CD14-positive monocyte (primary cell): ENCODE measurements at regions not wholly inside any gene's neighbourhood (a gene's known extent, or its start where the extent isn't known, plus 50 kb on each side); places are given as distances from the start of the nearest gene placed in this dataset.

Source experiments
- DNase-seq, 3 donors: peaks; one replicate each; pipeline ENCODE4 v3.0.0-alpha.2; 2011 to 2022
- H2AFZ ChIP-seq: 2 replicates; pipeline ENCODE4 v1.6.0; 2012; ENCODE audit warnings: mild to moderate bottlenecking, low read depth, low read length, inconsistent platforms; ENCODE audit not compliant: insufficient read depth, poor library complexity, severe bottlenecking
- H3K27ac ChIP-seq, 2 donors: 1 replicate in 1 of 2; 2 replicates in 1 of 2; pipeline ENCODE4 v1.5.1; 2012 to 2013; ENCODE audit warnings: low read length in 2 of 2, control low read depth in 1 of 2, inconsistent platforms in 1 of 2, low read depth in 1 of 2, mild to moderate bottlenecking in 1 of 2
- H3K27me3 ChIP-seq, 2 donors: one replicate each; pipeline versions ENCODE4 v1.6.0 to v1.6.1; 2011 to 2013; ENCODE audit warnings: low read length in 2 of 2; ENCODE audit not compliant: control insufficient read depth in 2 of 2, insufficient read depth in 2 of 2
- H3K36me3 ChIP-seq, 2 donors: replicated peaks in 1 of 2; 1 replicate in 1 of 2; 2 replicates in 1 of 2; pipeline versions ENCODE4 v1.5.1 to v1.6.1; 2012 to 2013; ENCODE audit warnings: low read length in 2 of 2, control low read depth in 1 of 2, inconsistent platforms in 1 of 2, mild to moderate bottlenecking in 1 of 2; ENCODE audit not compliant: insufficient read depth in 2 of 2, control insufficient read depth in 1 of 2
- H3K4me1 ChIP-seq, 2 donors: 1 replicate in 1 of 2; 2 replicates in 1 of 2; pipeline versions ENCODE4 v1.5.1 to v1.6.1; 2012 to 2013; ENCODE audit warnings: low read length in 2 of 2, control low read depth in 1 of 2, inconsistent platforms in 1 of 2, mild to moderate bottlenecking in 1 of 2, moderate library complexity in 1 of 2; ENCODE audit not compliant: insufficient read depth in 2 of 2, control insufficient read depth in 1 of 2
- H3K4me2 ChIP-seq: replicated peaks from 2 replicates; pipeline ENCODE3; 2012; ENCODE audit warnings: low read length, moderate library complexity, mild to moderate bottlenecking; ENCODE audit not compliant: poor library complexity, severe bottlenecking; ENCODE audit errors: extremely low read depth
- H3K4me3 ChIP-seq, 3 experiments: fragments of 200-600 bp in 1 of 3; sonication (generic) in 1 of 3; replicated peaks in 1 of 3; 1 replicate in 2 of 3; 2 replicates in 1 of 3; pipeline ENCODE4 v1.5.1; 2011 to 2013; ENCODE audit warnings: low read length in 3 of 3, mild to moderate bottlenecking in 3 of 3, control low read depth in 2 of 3, low read depth in 2 of 3, inconsistent platforms in 1 of 3, moderate library complexity in 1 of 3
- H3K79me2 ChIP-seq: 2 replicates; pipeline ENCODE4 v1.6.0; 2012; ENCODE audit warnings: mild to moderate bottlenecking, control low read depth, inconsistent platforms, low read length, moderate library complexity; ENCODE audit not compliant: insufficient read depth
- H3K9ac ChIP-seq: 2 replicates; pipeline ENCODE4 v1.6.0; 2017; ENCODE audit warnings: low read length, mild to moderate bottlenecking; ENCODE audit not compliant: insufficient read depth, poor library complexity, severe bottlenecking
- H3K9me3 ChIP-seq, 2 donors: replicated peaks in 1 of 2; 1 replicate in 1 of 2; 2 replicates in 1 of 2; pipeline versions ENCODE4 v1.5.1 to v1.6.1; 2012 to 2013; ENCODE audit warnings: low read length in 2 of 2, control low read depth in 1 of 2; ENCODE audit not compliant: control insufficient read depth in 1 of 2, insufficient read depth in 1 of 2
- H4K20me1 ChIP-seq: 2 replicates; pipeline ENCODE4 v1.6.0; 2012; ENCODE audit warnings: mild to moderate bottlenecking, low read length, control low read depth, moderate library complexity; ENCODE audit not compliant: insufficient read depth
- H3K27ac Mint-ChIP-seq, 7 donors: one replicate each; pipeline ENCODE4 v1.8.0; 2020; ENCODE audit warnings: mild to moderate bottlenecking in 7 of 7, mixed read lengths in 7 of 7, moderate library complexity in 6 of 7, inconsistent platforms in 2 of 7
- H3K27me3 Mint-ChIP-seq, 3 donors: one replicate each; pipeline ENCODE4 v1.8.0; 2021 to 2022; ENCODE audit warnings: low read depth in 3 of 3, mild to moderate bottlenecking in 3 of 3, mixed read lengths in 3 of 3, moderate library complexity in 3 of 3, inconsistent platforms in 1 of 3
- H3K36me3 Mint-ChIP-seq, 2 donors: one replicate each; pipeline ENCODE4 v1.8.0; 2020; ENCODE audit warnings: mixed read lengths in 2 of 2, inconsistent platforms in 1 of 2, mild to moderate bottlenecking in 1 of 2
- H3K4me1 Mint-ChIP-seq: one replicate; pipeline ENCODE4 v1.8.0; 2020; ENCODE audit warnings: mild to moderate bottlenecking, mixed read lengths
- H3K4me3 Mint-ChIP-seq, 2 donors: one replicate each; pipeline ENCODE4 v1.8.0; 2020; ENCODE audit warnings: mild to moderate bottlenecking in 2 of 2, mixed read lengths in 2 of 2, moderate library complexity in 1 of 2
- H3K9me3 Mint-ChIP-seq, 7 donors: one replicate each; pipeline ENCODE4 v1.8.0; 2020 to 2022; ENCODE audit warnings: mixed read lengths in 7 of 7, mild to moderate bottlenecking in 6 of 7, moderate library complexity in 6 of 7, inconsistent platforms in 2 of 7
- CTCF ChIP-seq: fragments of 200-600 bp; IDR thresholded peaks from one replicate; pipeline ENCODE4 v1.8.0; 2022; ENCODE audit warnings: antibody characterized with exemption, mild to moderate bottlenecking
- WGBS: methylation state at CpG from one replicate; pipeline ENCODE4 v1.1.5; 2013; ENCODE audit warnings: missing lambda C conversion rate; ENCODE audit not compliant: insufficient coverage; 5-methylcytosine and 5-hydroxymethylcytosine counted together
- intact Hi-C, 2 donors: fragments of 100-400 bp; cut with micrococcal nuclease; formaldehyde crosslinking; loops; one replicate each; pipeline versions ENCODE4 v1.15.0 to v1.15.1; 2023

DNA sequence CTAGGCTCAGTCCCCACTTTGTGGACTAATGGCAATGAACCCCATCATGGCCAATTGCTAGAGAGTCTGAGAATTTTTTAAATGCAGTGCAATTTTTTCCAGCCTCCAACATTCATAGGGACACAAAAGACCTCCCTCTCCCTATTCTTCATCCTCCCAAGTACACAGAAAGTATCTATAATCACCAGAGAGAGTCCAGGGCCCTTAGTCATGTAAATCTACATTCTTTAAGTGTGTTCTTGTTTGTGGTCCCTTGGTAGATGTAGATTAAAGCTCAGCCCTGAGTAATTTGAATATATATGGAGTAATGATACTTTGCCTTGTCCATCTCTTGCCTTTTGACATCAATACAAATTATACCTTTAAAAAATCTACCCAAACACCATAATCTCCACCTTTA lies 51.3 kb upstream of the ATXN3L start:
- no peak overlapping the region for H3K27ac ChIP-seq
- H3K4me3 ChIP-seq = no peak overlapping the region
- no peak overlapping the region for H3K4me2 ChIP-seq
- H3K79me2 ChIP-seq = no peaks in the 10 kb centered on the region
- Mint-ChIP-seq H3K4me3 (no peak overlapping the region), H3K4me1 (no peaks in the 10 kb centered on the region), H3K27ac (no peak overlapping the region), H3K36me3 (no peaks in the 10 kb centered on the region), H3K9me3 (peaks cover 0 to 2% (median 0%) of the 10 kb centered on the region in 7 donors), H3K27me3 (peaks cover 0 to 26% (median 2%) of the 10 kb centered on the region in 3 donors)
- no peak overlapping the region for H3K9ac ChIP-seq
- H2AFZ ChIP-seq = no peak overlapping the region
- intact Hi-C loops = no loop called here
- no peaks in the 10 kb centered on the region for H3K4me1 ChIP-seq
- no peaks in the 10 kb centered on the region for H3K36me3 ChIP-seq
- peaks cover 0 to 36% of the 10 kb centered on the region in 2 donors for H3K27me3 ChIP-seq
- no peaks in the 10 kb centered on the region for H4K20me1 ChIP-seq
- no peaks in the 10 kb centered on the region for H3K9me3 ChIP-seq
- no peak for DNase-seq
- no peak for TF ChIP-seq CTCF

DNA sequence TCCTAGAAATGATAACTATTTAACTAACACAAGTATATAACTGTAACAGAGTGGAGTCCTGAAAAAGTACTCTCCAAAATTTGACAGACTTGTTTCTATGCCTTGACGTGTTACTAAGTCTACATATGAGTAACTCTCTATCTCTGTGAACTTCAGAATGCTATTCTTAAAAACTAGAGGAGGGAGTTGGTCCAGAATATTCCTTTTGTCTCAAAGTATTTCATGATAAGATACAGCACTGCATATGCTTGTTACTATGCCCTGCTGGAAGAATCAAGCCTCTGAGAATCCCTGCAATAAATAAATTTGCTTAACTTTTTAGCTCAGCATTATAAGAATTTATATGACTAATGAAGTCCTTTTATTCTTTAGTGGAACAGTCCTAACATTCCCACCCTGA lies 50.9 kb upstream of the ATXN3L start:
- H3K4me1 ChIP-seq = no peaks in the 10 kb centered on the region
- H2AFZ ChIP-seq = no peak overlapping the region
- H3K36me3 ChIP-seq = no peaks in the 10 kb centered on the region
- no peaks in the 10 kb centered on the region for H3K36me3 Mint-ChIP-seq
- no peak overlapping the region for H3K4me2 ChIP-seq
- H3K27ac Mint-ChIP-seq = no peak overlapping the region
- no peaks in the 10 kb centered on the region for H3K79me2 ChIP-seq
- no peak for TF ChIP-seq CTCF
- H3K27me3 ChIP-seq = peaks cover 0 to 36% of the 10 kb centered on the region in 2 donors
- peaks cover 0 to 31% (median 3%) of the 10 kb centered on the region in 3 donors for H3K27me3 Mint-ChIP-seq
- no peaks in the 10 kb centered on the region for H4K20me1 ChIP-seq
- no peak overlapping the region for H3K4me3 Mint-ChIP-seq
- intact Hi-C loops = no loop called here
- H3K9me3 ChIP-seq = no peaks in the 10 kb centered on the region
- no peak overlapping the region for H3K9ac ChIP-seq
- no peak overlapping the region for H3K4me3 ChIP-seq
- H3K27ac ChIP-seq = no peak overlapping the region
- H3K9me3 Mint-ChIP-seq = peaks cover 0 to 2% (median 0%) of the 10 kb centered on the region in 7 donors
- no CpG with 5 or more reads among the region's 1 CpG for WGBS
- no peak for DNase-seq
- H3K4me1 Mint-ChIP-seq = no peaks in the 10 kb centered on the region
